Endothelial cell of hepatic sinusoid (primary cell): ENCODE measurements at regions not wholly inside any gene's neighbourhood (a gene's known extent, or its start where the extent isn't known, plus 50 kb on each side); places are given as distances from the start of the nearest gene placed in this dataset.

Experiments
- in situ Hi-C: cut with HindIII; loops from 2 replicates; pipeline ENCODE4 v1.10.0; 2017; ENCODE audit warnings: low sequenced_read_pairs

DNA sequence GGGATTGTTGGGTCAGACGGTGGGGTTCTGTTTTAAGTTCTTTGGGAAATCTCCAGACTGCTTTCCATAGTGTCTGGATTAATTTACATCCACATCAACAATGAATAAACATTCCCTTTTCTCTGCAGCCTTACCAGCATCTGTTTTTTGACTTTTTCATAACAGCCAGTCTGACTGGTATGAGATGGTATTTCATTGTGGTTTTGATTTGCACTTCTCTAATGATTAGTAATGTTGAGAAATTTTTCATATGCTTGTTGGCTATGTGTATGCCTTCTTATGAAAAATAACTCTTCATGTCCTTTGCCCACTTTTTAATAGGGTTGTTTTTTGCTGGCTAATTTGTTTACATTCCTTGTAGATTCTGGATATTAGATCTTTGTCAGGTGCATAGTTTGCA, 140.8 kb upstream of the CNTN1 start:
- in situ Hi-C loops: no loop called here

DNA sequence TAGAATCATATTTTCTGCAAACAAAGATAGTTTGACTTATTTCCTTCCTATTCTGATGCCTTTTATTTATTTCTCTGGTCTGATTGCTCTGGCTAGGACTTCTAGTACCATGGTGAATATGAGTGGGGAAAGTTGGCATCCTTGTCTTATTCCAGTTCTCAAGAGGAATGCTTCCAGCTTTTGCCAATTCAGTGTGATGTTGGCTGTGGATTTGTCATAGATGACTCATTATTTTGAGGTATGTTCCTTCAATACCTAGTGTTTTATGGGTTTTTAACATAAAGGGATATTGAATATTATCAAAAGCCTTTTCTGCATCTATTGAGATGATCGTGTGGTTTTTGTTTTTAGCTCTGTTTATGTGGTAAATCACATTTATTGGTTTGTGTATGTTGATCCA, 139.4 kb upstream of the CNTN1 start:
- in situ Hi-C loops: no loop called here

DNA sequence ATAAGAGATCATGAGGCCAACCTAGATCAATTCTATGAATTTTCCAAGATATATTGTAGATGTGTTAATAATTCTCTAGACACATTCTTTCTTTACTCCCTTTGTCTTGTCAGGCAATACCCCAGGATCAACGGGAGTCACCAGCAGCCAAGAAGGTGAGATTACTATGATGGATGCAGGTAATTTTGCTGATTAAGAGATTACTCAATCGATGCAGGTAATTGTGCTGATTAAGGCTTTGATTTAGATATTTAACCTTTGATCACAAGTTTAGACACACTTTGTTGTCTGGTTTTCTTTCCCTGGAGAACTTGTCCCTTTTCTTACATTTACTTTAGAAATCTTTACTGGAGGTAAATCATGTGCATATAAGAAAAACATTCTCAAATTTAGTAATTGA, 134.3 kb upstream of the CNTN1 start:
- in situ Hi-C loops: no loop called here

DNA sequence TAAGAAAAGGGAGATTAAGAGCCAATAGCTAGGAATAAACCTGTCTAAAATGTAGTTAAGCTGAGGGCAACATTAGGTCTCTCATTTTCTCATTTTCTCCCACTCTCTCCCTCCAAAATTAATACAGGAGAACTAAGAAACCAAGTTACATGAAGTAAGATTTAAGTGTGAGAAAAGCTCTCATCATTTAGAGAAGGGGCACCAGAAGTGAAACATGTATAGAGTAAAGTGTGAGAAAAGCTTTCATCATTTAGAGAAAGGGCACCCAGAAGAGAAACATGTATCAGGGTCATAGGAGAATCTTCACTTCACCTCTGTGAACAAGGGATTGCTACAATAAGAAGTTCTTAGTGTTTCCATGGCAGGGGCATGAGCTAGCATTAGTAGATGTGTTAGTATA, 132.4 kb upstream of the CNTN1 start:
- in situ Hi-C loops: no loop called here

DNA sequence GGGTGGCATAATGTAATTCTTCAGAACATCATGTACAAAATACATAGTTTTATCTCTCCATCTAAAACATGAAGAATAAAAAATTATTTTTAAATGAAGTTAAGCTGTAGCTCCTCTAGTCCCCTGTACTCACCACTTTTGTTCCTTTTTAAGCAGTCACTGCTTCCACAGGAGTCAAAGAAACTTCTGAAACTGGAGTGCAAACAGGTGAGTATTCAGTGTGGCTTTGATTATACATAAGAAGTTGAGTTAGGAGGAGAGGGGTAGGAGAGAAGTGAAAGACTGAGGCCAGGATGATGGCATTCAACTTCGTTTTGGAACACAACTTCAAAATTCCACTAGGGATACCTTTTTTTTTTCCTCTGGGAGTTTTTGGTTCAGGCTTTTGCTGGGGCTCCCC, 131.4 kb upstream of the CNTN1 start:
- in situ Hi-C loops: no loop called here

DNA sequence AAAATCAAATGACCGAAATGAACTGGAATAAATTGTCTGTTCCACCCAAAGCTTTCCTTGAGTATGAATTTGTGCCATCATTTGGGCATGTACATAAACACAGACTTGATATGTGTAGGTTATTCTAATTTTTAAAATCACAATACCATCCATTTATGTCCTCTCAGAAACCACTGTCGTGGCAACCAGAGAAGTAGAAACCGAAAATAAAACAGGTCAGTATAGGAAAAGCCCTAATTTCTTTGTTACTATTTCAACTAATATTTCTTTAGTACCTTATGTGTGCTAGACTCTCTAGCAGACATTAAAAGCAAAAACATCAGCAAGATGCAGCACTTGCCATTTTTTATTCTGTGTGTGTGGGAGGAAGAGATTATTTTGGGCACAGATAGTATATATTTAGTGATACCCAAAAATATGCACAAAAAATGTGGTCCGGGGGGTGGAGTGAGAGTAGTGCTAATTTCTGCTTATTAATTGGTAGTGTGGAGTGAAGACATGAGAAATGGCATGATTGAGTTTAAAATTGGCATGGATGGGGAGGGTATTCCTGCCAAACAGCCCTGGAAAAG, 130.8 kb upstream of the CNTN1 start:
- in situ Hi-C loops: no loop called here

DNA sequence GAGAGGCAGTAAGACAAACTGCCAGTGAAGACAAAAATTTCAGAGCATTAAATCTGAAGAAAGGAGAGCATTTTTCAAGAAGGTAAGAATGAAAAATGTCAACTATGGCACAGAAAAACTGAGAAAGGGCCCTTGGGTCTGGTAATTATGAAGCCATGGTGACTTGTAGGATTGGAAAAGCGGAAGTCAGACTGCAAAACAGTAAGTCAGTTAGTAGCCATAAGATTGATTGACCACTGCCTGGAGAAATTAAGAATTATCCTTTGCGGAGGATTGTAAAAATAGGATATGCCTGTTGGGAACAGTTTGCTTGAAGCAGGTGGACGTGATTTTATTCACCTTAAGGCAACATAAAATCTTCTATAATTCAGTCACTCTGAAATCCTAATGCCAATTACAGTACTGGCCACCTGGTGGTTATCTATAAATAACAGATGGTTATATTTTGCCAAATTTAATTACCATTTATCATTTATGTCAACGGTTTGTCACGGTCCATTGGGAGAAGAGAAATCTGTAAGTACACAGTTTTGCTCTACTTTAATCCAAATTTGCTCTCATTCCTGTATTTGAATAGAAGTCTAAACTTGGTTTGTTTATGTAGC, 127.1 kb upstream of the CNTN1 start:
- in situ Hi-C loops: no loop called here

DNA sequence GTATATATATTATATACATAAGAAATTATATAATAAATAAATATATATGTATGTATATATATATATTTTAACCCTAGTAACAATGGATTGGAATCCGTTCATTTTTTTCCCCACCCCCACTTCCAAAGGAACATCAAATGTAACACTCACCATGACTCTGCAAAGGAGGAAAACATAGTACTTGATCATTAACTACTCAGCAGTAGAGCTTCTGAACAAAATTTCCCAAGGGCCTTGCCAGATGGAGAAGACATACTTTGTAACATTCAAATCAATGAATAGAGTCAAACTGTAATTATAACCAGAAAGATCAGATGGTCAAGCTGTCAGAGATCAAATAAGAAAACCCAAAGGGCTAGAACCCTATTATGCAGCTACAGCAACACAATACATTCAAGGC, 126.0 kb upstream of the CNTN1 start:
- in situ Hi-C loops: no loop called here

DNA sequence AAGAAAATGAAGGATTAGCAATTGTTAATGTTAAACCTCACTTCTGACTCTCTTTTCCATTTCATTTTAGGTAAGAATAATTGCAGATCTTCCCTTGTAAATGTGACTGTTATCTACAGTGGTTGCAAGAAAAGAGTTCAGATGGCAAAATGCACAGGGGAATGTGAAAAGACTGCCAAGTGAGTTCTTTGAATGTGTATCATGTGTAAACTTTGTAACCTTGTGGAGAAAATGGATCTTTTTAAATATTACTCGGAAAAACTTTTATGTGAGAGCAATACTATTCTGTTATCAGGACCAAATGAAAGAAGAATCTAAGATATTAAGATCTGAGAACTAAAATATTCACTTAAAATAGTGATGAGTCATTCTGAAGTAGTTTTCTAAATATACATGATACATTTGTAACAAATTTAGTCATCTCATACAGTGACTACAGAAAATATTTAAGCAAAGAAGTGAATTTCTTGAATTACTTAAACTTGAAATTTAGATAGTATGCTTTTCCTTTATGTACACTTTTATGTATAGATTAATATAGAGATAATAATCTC, 122.5 kb upstream of the CNTN1 start:
- in situ Hi-C loops: no loop called here

DNA sequence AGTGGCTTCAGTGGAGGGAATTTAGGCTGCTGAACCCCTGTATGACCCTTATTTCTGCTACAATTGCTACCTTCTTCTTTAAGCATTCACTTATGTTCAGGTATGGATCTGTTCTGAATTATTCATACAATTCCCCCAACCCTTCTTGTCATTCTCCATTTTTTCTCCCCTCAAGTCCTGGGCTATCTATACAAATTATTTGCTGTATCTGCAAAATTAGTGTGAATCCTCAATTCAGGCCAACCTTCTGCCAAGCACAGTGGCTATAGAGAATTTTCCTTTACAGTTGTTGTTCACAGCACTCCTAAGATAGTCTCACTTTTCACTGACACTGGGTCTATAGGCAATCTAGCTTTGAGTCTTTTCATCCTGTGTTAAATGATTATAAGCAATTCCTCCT, 119.2 kb upstream of the CNTN1 start:
- in situ Hi-C loops: no loop called here

DNA sequence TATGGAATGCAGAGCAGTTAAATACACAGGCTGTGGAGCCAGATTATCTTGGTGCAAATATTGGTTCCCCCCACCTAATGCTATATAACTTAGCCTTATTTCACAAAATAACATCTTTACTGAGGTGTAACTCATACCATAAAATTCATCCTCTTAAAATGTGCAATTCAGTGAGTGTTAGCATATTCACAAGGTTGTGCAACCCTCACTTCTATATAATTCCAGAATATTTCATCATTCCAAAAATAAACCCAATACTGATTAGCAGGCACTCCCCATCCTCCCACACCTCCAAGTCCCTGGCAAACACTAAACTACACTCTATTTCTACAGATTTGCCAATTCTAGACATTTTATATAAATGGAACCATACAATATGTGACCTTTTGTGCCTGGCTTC, 116.3 kb upstream of the CNTN1 start:
- in situ Hi-C loops: no loop called here

DNA sequence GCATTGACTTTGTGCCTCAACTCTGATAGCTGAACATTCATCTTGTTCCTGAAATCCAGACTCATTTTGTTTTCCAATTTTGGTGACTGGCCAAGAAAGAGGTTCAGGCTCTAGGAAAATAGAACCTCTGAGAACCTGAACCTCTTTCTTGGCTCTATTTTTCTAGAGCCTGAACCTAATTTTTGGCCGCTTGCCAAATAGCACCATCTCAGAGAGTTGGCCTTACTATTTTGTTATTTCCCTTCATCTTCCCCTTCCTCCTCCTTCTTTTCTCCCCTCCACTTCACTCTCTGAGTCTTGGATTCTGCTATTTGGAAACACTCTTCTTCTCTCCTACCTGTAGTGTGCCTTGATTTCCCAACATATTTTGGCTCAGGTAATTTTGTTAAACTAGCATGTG, 114.4 kb upstream of the CNTN1 start:
- in situ Hi-C loops: no loop called here

DNA sequence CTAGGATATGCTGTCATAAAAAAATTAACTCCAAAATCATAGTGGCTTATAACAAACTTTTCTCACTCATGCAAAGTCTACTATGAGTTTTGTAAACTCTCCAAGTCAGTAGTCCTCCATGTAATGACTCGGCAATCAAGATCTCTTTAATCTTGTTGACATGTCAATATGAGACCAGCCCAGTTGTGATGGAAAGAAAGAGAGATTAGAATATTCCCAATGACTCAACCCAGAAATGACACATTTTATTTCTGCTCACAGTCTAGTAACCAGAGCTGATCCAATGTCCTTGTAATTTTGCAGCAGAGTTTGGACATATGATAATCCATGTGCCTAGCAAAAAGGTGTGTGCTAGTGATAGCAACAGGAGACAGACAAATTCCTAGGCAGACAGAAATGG, 112.6 kb upstream of the CNTN1 start:
- in situ Hi-C loops: no loop called here

DNA sequence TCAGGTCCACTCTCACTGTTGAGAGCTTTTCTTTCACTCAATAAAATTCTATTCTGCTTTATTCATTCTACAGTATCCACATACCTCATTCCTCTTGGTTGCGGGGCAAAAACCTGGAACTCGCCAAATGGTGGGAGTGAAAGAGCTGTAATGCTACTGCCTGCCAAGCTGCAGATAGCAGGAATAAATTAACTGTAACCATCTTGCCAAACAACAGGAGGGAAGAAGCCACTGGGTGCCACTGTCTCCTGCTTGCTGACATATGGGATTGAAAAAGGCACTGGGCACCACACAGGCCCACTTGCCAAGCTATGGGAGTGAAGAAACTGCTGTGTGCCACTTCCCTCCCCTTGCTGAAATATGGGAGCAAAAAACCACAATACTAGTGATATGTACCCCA, 111.9 kb upstream of the CNTN1 start:
- in situ Hi-C loops: no loop called here

DNA sequence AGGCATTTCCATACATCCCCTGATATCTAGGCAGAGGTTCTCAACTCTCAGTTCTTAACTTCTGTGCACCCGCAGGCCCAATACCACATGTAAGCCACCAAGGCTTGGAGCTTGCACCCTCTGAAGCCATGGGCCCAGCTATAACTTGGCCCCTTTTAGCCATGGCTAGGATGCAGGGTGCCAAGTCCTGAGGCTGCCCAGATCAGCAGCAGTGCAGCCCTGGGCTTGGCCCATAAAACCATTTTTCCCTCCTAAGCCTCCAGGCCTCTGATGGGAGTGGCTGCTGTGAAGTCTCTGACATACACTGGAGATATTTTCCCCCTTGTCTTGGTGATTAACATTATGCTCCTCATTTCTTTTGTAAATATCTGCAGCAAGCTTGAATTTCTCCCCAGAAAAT, 110.3 kb upstream of the CNTN1 start:
- in situ Hi-C loops: no loop called here

DNA sequence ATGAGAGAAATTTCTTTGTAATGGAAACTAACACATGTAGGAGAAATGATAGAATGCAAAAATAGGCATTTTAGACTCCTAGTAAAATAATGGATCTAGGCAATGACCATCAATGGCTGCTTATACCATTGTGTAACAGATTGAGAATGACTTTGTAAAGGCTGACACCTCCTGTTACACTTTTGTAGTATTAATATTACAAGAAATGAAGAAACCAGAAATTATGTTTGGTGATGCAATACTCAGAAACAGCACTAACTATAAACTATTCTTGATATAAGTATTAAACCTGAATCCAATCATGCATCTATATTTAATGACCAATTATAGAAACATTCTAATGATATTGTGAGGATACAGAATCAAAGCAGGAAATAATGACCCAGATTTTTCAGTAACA, 108.5 kb upstream of the CNTN1 start:
- in situ Hi-C loops: no loop called here

DNA sequence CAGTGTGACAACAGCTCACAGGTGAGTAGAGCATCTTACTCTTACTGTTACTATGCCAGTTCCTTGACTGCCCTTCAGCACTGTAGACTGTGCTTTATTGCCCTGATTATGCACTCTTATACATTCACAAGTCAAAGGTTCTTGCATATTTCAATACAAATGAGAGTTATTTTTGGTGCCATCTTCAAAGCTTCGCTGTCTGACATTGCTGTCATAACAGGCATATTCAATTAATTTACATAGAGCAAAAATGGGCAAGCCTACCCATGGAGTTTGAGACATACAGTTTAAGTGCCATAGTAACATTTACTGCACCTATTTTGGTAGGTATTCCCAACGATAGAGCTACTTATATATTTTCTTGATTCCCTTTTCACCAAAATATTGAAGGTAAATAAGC, 107.5 kb upstream of the CNTN1 start:
- in situ Hi-C loops: loop anchor here (5.0 kb wide), 1 partner anchor 37 kb away; no protein-coding TSS in a partner anchor

DNA sequence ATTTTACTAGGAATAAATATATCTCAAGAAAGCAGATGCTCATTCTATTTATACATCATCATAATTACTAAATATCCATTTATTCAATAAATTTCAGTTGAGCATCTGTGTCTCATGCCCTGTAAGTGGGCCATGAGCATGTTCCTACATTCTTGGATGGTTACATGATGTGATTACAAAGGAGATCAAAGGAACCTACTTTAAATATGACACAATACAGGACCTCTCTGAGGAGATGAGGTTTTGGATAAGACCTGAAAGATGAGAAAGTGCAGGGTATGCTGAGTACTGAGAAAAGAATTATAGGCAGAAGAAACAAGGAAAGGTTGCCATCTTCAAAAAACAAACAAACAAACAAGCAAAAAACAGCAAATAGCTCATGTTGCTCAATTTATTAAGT, 105.4 kb upstream of the CNTN1 start:
- in situ Hi-C loops: loop anchor here (5.0 kb wide), 1 partner anchor 40 kb away; no protein-coding TSS in a partner anchor

DNA sequence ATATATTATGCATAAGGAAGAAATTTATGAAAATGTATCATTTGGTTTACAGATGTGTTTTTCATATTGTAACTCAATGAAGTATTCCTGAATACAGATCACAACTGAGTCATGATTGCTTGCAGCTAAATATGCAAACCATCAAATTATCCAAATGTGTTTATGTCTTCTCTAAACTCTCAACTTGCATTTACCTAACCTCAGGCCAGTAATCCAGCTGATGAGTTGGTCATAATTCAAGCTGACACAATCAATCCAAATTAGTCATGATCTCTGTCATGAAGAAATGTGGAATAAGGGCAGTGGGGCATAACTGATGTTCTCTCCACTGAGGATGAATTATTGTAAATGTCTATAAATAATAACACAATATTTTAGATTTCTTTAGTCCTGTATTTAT, 104.8 kb upstream of the CNTN1 start:
- in situ Hi-C loops: loop anchor here (5.0 kb wide), 1 partner anchor 40 kb away; no protein-coding TSS in a partner anchor

DNA sequence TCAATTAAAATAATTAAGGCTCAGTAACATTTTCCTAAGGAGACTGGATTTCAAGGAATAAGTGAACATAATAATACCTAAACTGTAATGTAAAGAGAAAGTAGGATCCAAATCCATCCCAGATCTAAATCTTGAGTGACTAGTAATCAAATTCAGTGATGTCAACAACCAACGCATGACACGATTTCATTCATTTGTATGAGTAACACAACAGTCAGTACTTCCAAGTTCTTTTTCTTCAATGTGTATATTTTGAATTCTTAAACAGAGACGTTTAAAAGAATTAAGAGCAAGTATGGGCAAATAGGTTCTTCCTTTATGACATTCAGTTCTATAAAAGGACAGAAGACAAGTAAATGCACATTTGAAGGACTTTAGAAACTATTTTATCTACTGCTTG, 104.3 kb upstream of the CNTN1 start:
- in situ Hi-C loops: loop anchor here (5.0 kb wide), 1 partner anchor 41 kb away; no protein-coding TSS in a partner anchor

DNA sequence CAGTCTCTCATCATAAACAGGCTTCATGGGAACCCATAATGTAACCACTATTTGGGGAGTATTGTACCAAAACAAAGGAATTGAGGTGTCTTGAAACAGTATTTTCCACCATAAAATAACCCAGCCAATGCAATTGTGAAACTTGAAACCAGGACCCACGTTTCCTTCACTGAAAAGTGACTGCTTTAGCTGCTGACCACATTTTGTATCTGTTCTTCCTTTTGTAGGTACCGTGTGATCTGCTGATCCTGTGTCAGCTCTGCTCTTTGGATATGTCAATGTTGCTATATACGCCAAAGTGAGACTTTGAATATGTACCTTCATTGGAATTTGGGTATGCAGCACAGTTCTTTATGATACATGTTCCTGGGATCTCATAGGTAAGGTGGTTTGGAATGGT, 95.1 kb upstream of the CNTN1 start:
- in situ Hi-C loops: no loop called here

DNA sequence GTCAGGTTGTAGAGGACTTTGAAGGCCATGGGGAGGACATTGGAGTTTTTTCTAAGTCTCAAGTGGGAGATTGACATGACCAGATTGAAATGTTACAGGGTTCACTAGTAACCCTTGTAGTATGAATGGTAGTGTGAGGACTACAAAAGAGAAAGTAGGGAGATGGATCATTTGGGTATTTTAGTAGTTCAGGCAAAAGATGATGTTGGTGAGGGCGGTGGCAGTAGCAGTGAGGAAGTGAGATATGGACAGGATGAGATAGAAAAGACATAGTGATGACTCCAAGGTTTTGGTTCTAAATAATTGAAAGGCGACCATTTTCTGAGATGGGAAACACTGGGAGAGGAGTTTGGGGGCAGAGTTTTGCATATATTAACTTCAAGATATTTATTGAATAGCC, 94.2 kb upstream of the CNTN1 start:
- in situ Hi-C loops: no loop called here

DNA sequence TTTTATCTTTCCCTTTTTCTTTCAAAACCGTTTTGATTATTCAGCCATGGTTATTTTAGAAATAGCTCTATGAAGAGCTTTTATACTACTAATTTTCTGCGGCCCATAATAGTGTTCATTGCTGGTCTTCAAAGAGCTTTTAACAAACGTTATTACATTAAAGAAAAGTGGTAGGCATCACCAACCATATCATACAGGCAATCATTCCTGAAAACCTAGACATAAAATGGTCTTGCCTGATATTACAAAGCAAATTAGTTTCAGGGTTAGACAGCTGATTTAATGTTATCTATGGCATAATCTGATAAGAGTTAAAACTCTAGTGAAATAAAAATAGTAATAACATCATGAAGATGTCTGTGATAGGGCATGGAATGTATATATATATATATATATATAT, 89.7 kb upstream of the CNTN1 start:
- in situ Hi-C loops: no loop called here
